Mucosa of gallbladder (tissue), 1 donor: ENCODE measurements at regions not wholly inside any gene's neighbourhood (a gene's known extent, or its start where the extent isn't known, plus 50 kb on each side); places are given as distances from the start of the nearest gene placed in this dataset.
"Not testable (repeated sequence)": the region's sequence is repeated elsewhere in the genome, so short reads cannot be mapped to it uniquely, and the experiment has no call there.

ENCODE experiments used
- DNase-seq: peaks from one replicate; pipeline ENCODE4 v3.0.0-alpha.2; 2020; ENCODE audit warnings: low spot score
- donor health status: DM: no; HTN: no; CAD: no.

- no peak for DNase-seq
Measured at GRCh38 chr2:145541028-145541427, 1021.1 kb upstream of the ZEB2 start.

- no peak for DNase-seq
Measured at GRCh38 chr2:145538661-145539350, 1018.9 kb upstream of the ZEB2 start.

- DNase-seq, result no peak
Measured at GRCh38 chr2:145530653-145531052, 1010.7 kb upstream of the ZEB2 start.

GRCh38 chr2:145524836-145525235 is 1004.9 kb upstream of the ZEB2 start:
- DNase-seq, result no peak

- DNase-seq, result no peak
Measured at GRCh38 chr2:145524303-145524702, 1004.4 kb upstream of the ZEB2 start.

- DNase-seq, result not testable (repeated sequence)
Measured at GRCh38 chr2:145519254-145519653, 999.3 kb upstream of the ZEB2 start.

- no peak for DNase-seq
Measured at GRCh38 chr2:145511946-145512345, 992.0 kb upstream of the ZEB2 start.

GRCh38 chr2:145503511-145503910 is 983.6 kb upstream of the ZEB2 start:
- no peak for DNase-seq

- DNase-seq, result no peak
Measured at GRCh38 chr2:145501920-145502319, 982.0 kb upstream of the ZEB2 start.

- DNase-seq, result no peak
Measured at GRCh38 chr2:145495590-145495989, 975.7 kb upstream of the ZEB2 start.

GRCh38 chr2:145494441-145494840 is 974.5 kb upstream of the ZEB2 start:
- no peak for DNase-seq

- no peak for DNase-seq
Measured at GRCh38 chr2:145488571-145488970, 968.7 kb upstream of the ZEB2 start.

GRCh38 chr2:145484448-145485097 is 964.7 kb upstream of the ZEB2 start:
- no peak for DNase-seq

- DNase-seq, result no peak
Measured at GRCh38 chr2:145483854-145484253, 963.9 kb upstream of the ZEB2 start.

- no peak for DNase-seq
Measured at GRCh38 chr2:145481334-145481922, 961.5 kb upstream of the ZEB2 start.

GRCh38 chr2:145464866-145465265 is 944.9 kb upstream of the ZEB2 start:
- DNase-seq, result no peak

- no peak for DNase-seq
Measured at GRCh38 chr2:145460112-145460511, 940.2 kb upstream of the ZEB2 start.

GRCh38 chr2:145431181-145431951 is 911.4 kb upstream of the ZEB2 start:
- DNase-seq, result peak; percentile 21

GRCh38 chr2:145423809-145424208 is 903.9 kb upstream of the ZEB2 start:
- no peak for DNase-seq

- DNase-seq, result no peak
Measured at GRCh38 chr2:145422576-145422975, 902.7 kb upstream of the ZEB2 start.

- no peak for DNase-seq
Measured at GRCh38 chr2:145421841-145422240, 901.9 kb upstream of the ZEB2 start.

GRCh38 chr2:145416640-145417039 is 896.7 kb upstream of the ZEB2 start:
- no peak for DNase-seq

GRCh38 chr2:145415151-145415550 is 895.2 kb upstream of the ZEB2 start:
- no peak for DNase-seq
